IMR-90 (cell line): ENCODE measurements at regions not wholly inside any gene's neighbourhood (a gene's known extent, or its start where the extent isn't known, plus 50 kb on each side); places are given as distances from the start of the nearest gene placed in this dataset.

ENCODE experiments used
- ATAC-seq: fragments of 200-7000 bp; cut with Tn5 transposase; 2 replicates; pipeline ENCODE4 v1.9.1; 2020; ENCODE audit warnings: low read depth, mild to moderate bottlenecking, moderate library complexity
- BruUV-seq: library from RNA; stranded (reverse); fragments of 400-500 nt; replicated peaks from 2 replicates; lab custom pipeline; 2021; lab: Mats Ljungman, UMichigan
- CTCF ChIA-PET: fragments of 300-600 bp; formaldehyde crosslinking; extraction: SDS; loops from one replicate; lab custom pipeline; 2021; ENCODE audit warnings: antibody characterized with exemption; lab: Yijun Ruan, JAX
- POLR2A ChIA-PET: fragments of 300-600 bp; sonication (Branson Sonifier 250); formaldehyde crosslinking; loops from one replicate; lab custom pipeline; 2022; ENCODE audit warnings: antibody characterized with exemption; ENCODE audit not compliant: unreplicated experiment; lab: Charles Lee
- DNase-seq: peaks from one replicate; pipeline ENCODE4 v3.0.0; 2013
- H2AFZ ChIP-seq: replicated peaks from 2 replicates; pipeline ENCODE3; 2013; ENCODE audit warnings: low read length, mild to moderate bottlenecking; ENCODE audit not compliant: poor library complexity
- H2AK5ac ChIP-seq: 2 replicates; pipeline ENCODE4 v1.6.1; 2013; ENCODE audit warnings: low read depth, low read length, inconsistent platforms
- H2AK9ac ChIP-seq: replicated peaks from 2 replicates; pipeline ENCODE3; 2013; ENCODE audit warnings: mild to moderate bottlenecking, low read depth, low read length, moderate library complexity; ENCODE audit not compliant: poor library complexity
- H2BK120ac ChIP-seq: 2 replicates; pipeline ENCODE4 v1.6.1; 2013; ENCODE audit warnings: low read depth, low read length, inconsistent platforms
- H2BK15ac ChIP-seq: 3 replicates; pipeline ENCODE4 v1.6.1; 2013; ENCODE audit warnings: low read depth, low read length, inconsistent platforms
- H2BK20ac ChIP-seq: 2 replicates; pipeline ENCODE4 v1.6.1; 2013; ENCODE audit warnings: low read depth, mild to moderate bottlenecking, inconsistent platforms, low read length, moderate library complexity
- H2BK5ac ChIP-seq: 2 replicates; pipeline ENCODE4 v1.6.1; 2013; ENCODE audit warnings: mild to moderate bottlenecking, low read depth, low read length, inconsistent platforms; ENCODE audit not compliant: poor library complexity, severe bottlenecking
- H3K14ac ChIP-seq: replicated peaks from 2 replicates; pipeline ENCODE4 v1.6.1; 2013; ENCODE audit warnings: low read depth, low read length, inconsistent platforms
- H3K18ac ChIP-seq: 2 replicates; pipeline ENCODE4 v1.6.1; 2013; ENCODE audit warnings: low read depth, low read length, control low read depth
- H3K23ac ChIP-seq: 2 replicates; pipeline ENCODE4 v1.6.1; 2013; ENCODE audit warnings: low read depth, low read length, inconsistent platforms
- H3K27ac ChIP-seq: 2 replicates; pipeline ENCODE4 v1.5.1; 2013; ENCODE audit warnings: mild to moderate bottlenecking, control low read depth, low read length; ENCODE audit not compliant: insufficient read depth
- H3K27me3 ChIP-seq: 2 replicates; pipeline ENCODE4 v1.6.1; 2013; ENCODE audit warnings: low read length; ENCODE audit not compliant: control insufficient read depth, insufficient read depth
- H3K36me3 ChIP-seq: 2 replicates; pipeline ENCODE4 v1.6.1; 2013; ENCODE audit warnings: low read length, mixed read lengths; ENCODE audit not compliant: control insufficient read depth, insufficient read depth
- H3K4ac ChIP-seq: 2 replicates; pipeline ENCODE4 v1.6.1; 2013; ENCODE audit warnings: low read depth, low read length, inconsistent platforms
- H3K4me1 ChIP-seq: 2 replicates; pipeline ENCODE4 v1.6.1; 2013; ENCODE audit warnings: low read length, mixed read lengths; ENCODE audit not compliant: control insufficient read depth, insufficient read depth
- H3K4me2 ChIP-seq: 2 replicates; pipeline ENCODE4 v1.6.1; 2013; ENCODE audit warnings: low read depth, mild to moderate bottlenecking, control low read depth, low read length, moderate library complexity
- H3K4me3 ChIP-seq: 2 replicates; pipeline ENCODE4 v1.5.1; 2013; ENCODE audit warnings: low read depth, mild to moderate bottlenecking, control low read depth, low read length, moderate library complexity; ENCODE audit not compliant: insufficient read depth
- H3K56ac ChIP-seq: 2 replicates; pipeline ENCODE4 v1.6.1; 2013; ENCODE audit warnings: low read length, inconsistent platforms; ENCODE audit not compliant: insufficient read depth; ENCODE audit errors: extremely low read depth
- H3K79me1 ChIP-seq, 2 experiments: 2 replicates each; pipeline ENCODE4 v1.6.1; 2013; ENCODE audit warnings: low read length in 2 of 2, inconsistent platforms in 1 of 2, low read depth in 1 of 2
- H3K9ac ChIP-seq: 2 replicates; pipeline ENCODE4 v1.6.1; 2013; ENCODE audit warnings: low read depth, low read length, control low read depth
- H3K9me1 ChIP-seq: 2 replicates; pipeline ENCODE4 v1.6.1; 2013; ENCODE audit warnings: low read length, inconsistent platforms; ENCODE audit not compliant: insufficient read depth
- H3K9me3 ChIP-seq: 2 replicates; pipeline ENCODE4 v1.6.1; 2013; ENCODE audit warnings: low read length; ENCODE audit not compliant: control insufficient read depth, insufficient read depth
- H4K20me1 ChIP-seq: 2 replicates; pipeline ENCODE4 v1.6.1; 2013; ENCODE audit warnings: low read length, inconsistent platforms; ENCODE audit not compliant: insufficient read depth
- H4K5ac ChIP-seq: 2 replicates; pipeline ENCODE4 v1.6.1; 2013; ENCODE audit warnings: mild to moderate bottlenecking, low read depth, low read length, control low read depth
- H4K8ac ChIP-seq, 2 experiments: 2 replicates each; pipeline ENCODE4 v1.6.1; 2013; ENCODE audit warnings: low read depth in 2 of 2, low read length in 2 of 2, control low read depth in 1 of 2, inconsistent platforms in 1 of 2
- H4K91ac ChIP-seq: 2 replicates; pipeline ENCODE4 v1.6.1; 2013; ENCODE audit warnings: low read depth, low read length, inconsistent platforms; ENCODE audit not compliant: insufficient read depth
- BHLHE40 ChIP-seq: fragments of 150-350 bp; IDR thresholded peaks from 2 replicates; pipeline ENCODE4 v1.6.1; 2016; ENCODE audit warnings: mild to moderate bottlenecking, low read depth, low read length
- CEBPB ChIP-seq: IDR thresholded peaks from 2 replicates; pipeline ENCODE4 v1.6.1; 2012; ENCODE audit warnings: low read depth, low read length, improper control_type of control experiment
- CHD1 ChIP-seq: IDR thresholded peaks from 2 replicates; pipeline ENCODE4 v1.6.1; 2012; ENCODE audit warnings: low read depth, low read length, improper control_type of control experiment
- CTCF ChIP-seq: conservative IDR thresholded peaks from 2 replicates; pipeline ENCODE4 v1.5.1; 2012; ENCODE audit warnings: mild to moderate bottlenecking, low read depth, low read length, improper control_type of control experiment
- ELK1 ChIP-seq: fragments of 150-350 bp; IDR thresholded peaks from 2 replicates; pipeline ENCODE4 v1.6.1; 2016; ENCODE audit warnings: low read depth, mild to moderate bottlenecking, low read length, moderate library complexity, borderline replicate concordance
- FOS ChIP-seq: fragments of 150-350 bp; IDR thresholded peaks from 2 replicates; pipeline ENCODE4 v1.6.1; 2016; ENCODE audit warnings: low read depth, low read length
- MAFK ChIP-seq: IDR thresholded peaks from 2 replicates; pipeline ENCODE4 v1.6.1; 2012; ENCODE audit warnings: low read depth, low read length, improper control_type of control experiment
- MAZ ChIP-seq: IDR thresholded peaks from 2 replicates; pipeline ENCODE4 v1.6.1; 2012; ENCODE audit warnings: low read depth, mild to moderate bottlenecking, low read length, improper control_type of control experiment, moderate library complexity, borderline replicate concordance
- MXI1 ChIP-seq: IDR thresholded peaks from 2 replicates; pipeline ENCODE4 v1.6.1; 2012; ENCODE audit warnings: low read depth, mild to moderate bottlenecking, low read length, moderate library complexity, borderline replicate concordance
- NFE2L2 ChIP-seq: fragments of 150-350 bp; IDR thresholded peaks from 2 replicates; pipeline ENCODE4 v1.6.1; 2016; ENCODE audit warnings: low read depth, mild to moderate bottlenecking, low read length
- POLR2A ChIP-seq: IDR thresholded peaks from 2 replicates; pipeline ENCODE4 v1.6.1; 2012; ENCODE audit warnings: mild to moderate bottlenecking, low read depth, low read length
- RAD21 ChIP-seq: IDR thresholded peaks from 2 replicates; pipeline ENCODE4 v1.6.1; 2012; ENCODE audit warnings: low read length, improper control_type of control experiment
- RCOR1 ChIP-seq: IDR thresholded peaks from 2 replicates; pipeline ENCODE4 v1.6.1; 2012; ENCODE audit warnings: mild to moderate bottlenecking, low read length, improper control_type of control experiment; ENCODE audit not compliant: insufficient replicate concordance
- RFX5 ChIP-seq: IDR thresholded peaks from 2 replicates; pipeline ENCODE4 v1.8.0; 2012; ENCODE audit warnings: low read depth, mild to moderate bottlenecking, low read length, moderate library complexity
- SMC3 ChIP-seq: fragments of 150-350 bp; IDR thresholded peaks from 2 replicates; pipeline ENCODE4 v1.6.1; 2016; ENCODE audit warnings: low read depth, mild to moderate bottlenecking, antibody characterized with exemption, low read length, moderate library complexity
- USF2 ChIP-seq: fragments of 150-350 bp; IDR thresholded peaks from 2 replicates; pipeline ENCODE4 v1.6.1; 2017; ENCODE audit warnings: mild to moderate bottlenecking, antibody characterized with exemption, low read length, low read depth
- WGBS, 2 experiments: methylation state at CpG; one replicate each; pipeline versions ENCODE4 v1.1.5 to v1.1.7; 2013; ENCODE audit warnings: missing lambda C conversion rate in 2 of 2; ENCODE audit not compliant: insufficient read length in 1 of 2; ENCODE audit errors: extremely low coverage in 2 of 2; 5-methylcytosine and 5-hydroxymethylcytosine counted together
- dilution Hi-C: fragments of 300-500 bp; cut with HindIII; formaldehyde crosslinking; loops from one replicate; pipeline ENCODE4 v1.14.3; 2018; ENCODE audit warnings: low sequenced_read_pairs; ENCODE audit not compliant: unreplicated experiment
- in situ Hi-C: fragments of 300-500 bp; cut with MboI; formaldehyde crosslinking; loops from 3 replicates; pipeline ENCODE4 v1.14.3; 2019; ENCODE audit warnings: low sequenced_read_pairs, inconsistent platforms, mixed read lengths
- intact Hi-C: fragments of 100-400 bp; cut with micrococcal nuclease; formaldehyde crosslinking; loops from 2 replicates; pipeline ENCODE4 v1.10.0; 2022

- no peak overlapping the region for H2AK9ac ChIP-seq
- WGBS, 2 experiments: no CpG with 5 or more reads among the region's 1 CpG
- no peak overlapping the region for H2BK15ac ChIP-seq
- intact Hi-C loops (no loop called here), in situ Hi-C loops (no loop called here), dilution Hi-C loops (no loop called here)
- no peaks in the 10 kb centered on the region for H4K20me1 ChIP-seq
- ATAC-seq: no peak
- no peaks in the 10 kb centered on the region for H3K79me1 ChIP-seq
- no peak for DNase-seq
- no peak overlapping the region for H4K8ac ChIP-seq
- no peak overlapping the region for H2BK120ac ChIP-seq
- no peak overlapping the region for H3K27ac ChIP-seq
- no peak overlapping the region for H4K91ac ChIP-seq
- H2AK5ac ChIP-seq: no peak overlapping the region
- no peak overlapping the region for H3K9ac ChIP-seq
- H3K14ac ChIP-seq: no peak overlapping the region
- no peaks in the 10 kb centered on the region for H3K9me1 ChIP-seq
- H2AFZ ChIP-seq: no peak overlapping the region
- no peak overlapping the region for H2BK20ac ChIP-seq
- no peak overlapping the region for H4K5ac ChIP-seq
- no peak overlapping the region for H2BK5ac ChIP-seq
- H3K4me2 ChIP-seq: no peak overlapping the region
- ChIA-PET CTCF (no interaction called here), POLR2A (no interaction called here)
- no TSS peak for BruUV-seq
- no peaks in the 10 kb centered on the region for H3K36me3 ChIP-seq
- H3K9me3 ChIP-seq: no peaks in the 10 kb centered on the region
- H3K18ac ChIP-seq: no peak overlapping the region
- no peaks in the 10 kb centered on the region for H3K27me3 ChIP-seq
- no peak overlapping the region for H3K4ac ChIP-seq
- H3K23ac ChIP-seq: no peak overlapping the region
- no peak overlapping the region for H3K56ac ChIP-seq
- no peak overlapping the region for H3K4me3 ChIP-seq
- TF ChIP-seq CHD1 (no peak), MAZ (no peak), ELK1 (no peak), CTCF (no peak), NFE2L2 (no peak), CEBPB (no peak), FOS (no peak), MAFK (no peak), SMC3 (no peak), POLR2A (no peak), MXI1 (no peak), RAD21 (no peak), USF2 (no peak), RCOR1 (no peak), RFX5 (no peak), BHLHE40 (no peak)
- no peaks in the 10 kb centered on the region for H3K4me1 ChIP-seq
Observed at GRCh38 chr4:148716431-148717052, 274.3 kb upstream of the NR3C2 start.
